Neutrophil (primary cell): ENCODE measurements at regions not wholly inside any gene's neighbourhood (a gene's known extent, or its start where the extent isn't known, plus 50 kb on each side); places are given as distances from the start of the nearest gene placed in this dataset.

Source experiments
- H3K27ac ChIP-seq: fragments of 200-600 bp; sonication (generic); 2 replicates; pipeline ENCODE4 v1.5.1; 2016; ENCODE audit warnings: mild to moderate bottlenecking, moderate library complexity
- H3K27me3 ChIP-seq: fragments of 200-600 bp; sonication (generic); 2 replicates; pipeline ENCODE4 v1.6.0; 2016; ENCODE audit warnings: mild to moderate bottlenecking
- H3K36me3 ChIP-seq: fragments of 200-600 bp; sonication (generic); 2 replicates; pipeline ENCODE4 v1.5.1; 2017
- H3K4me1 ChIP-seq, 2 experiments: fragments of 200-600 bp in 1 of 2; sonication (generic) in 1 of 2; 1 replicate in 1 of 2; 2 replicates in 1 of 2; pipeline versions ENCODE4 v1.5.1 to v1.6.1; 2013 to 2016; ENCODE audit warnings: low read depth in 1 of 2, low read length in 1 of 2, mild to moderate bottlenecking in 1 of 2, moderate library complexity in 1 of 2; ENCODE audit not compliant: control insufficient read depth in 1 of 2, insufficient read depth in 1 of 2
- H3K4me3 ChIP-seq, 2 experiments: fragments of 200-600 bp in 1 of 2; sonication (generic) in 1 of 2; 1 replicate in 1 of 2; 2 replicates in 1 of 2; pipeline ENCODE4 v1.5.1; 2013 to 2016; ENCODE audit warnings: low read depth in 1 of 2, low read length in 1 of 2, mild to moderate bottlenecking in 1 of 2, moderate library complexity in 1 of 2
- H3K9me3 ChIP-seq: fragments of 200-600 bp; sonication (generic); 2 replicates; pipeline ENCODE4 v1.5.1; 2016
- TF ChIP-seq, protein P1 (sequence below): fragments of 200-600 bp; sonication (generic); IDR thresholded peaks from 2 replicates; pipeline ENCODE4 v1.5.1; 2016; ENCODE audit warnings: antibody characterized with exemption

DNA sequence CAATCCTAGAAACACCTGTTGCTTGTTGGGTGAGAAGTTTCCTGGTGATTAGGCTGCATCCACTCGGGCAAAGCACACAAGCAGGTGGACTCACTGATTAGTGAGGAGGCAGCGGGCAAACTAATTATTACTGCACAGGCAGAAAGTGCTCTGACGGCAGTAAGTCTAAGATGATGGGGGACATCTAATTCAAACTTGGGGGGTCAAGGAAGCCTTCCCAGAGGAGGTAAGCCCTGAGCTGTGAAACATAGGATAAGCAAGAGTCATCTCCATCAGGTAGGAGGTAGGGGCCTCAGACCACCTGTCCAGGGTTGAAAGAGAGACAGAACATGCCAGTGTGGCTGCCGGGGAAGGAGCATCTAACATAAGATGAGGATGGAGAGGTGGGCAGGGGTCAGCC, 1578.4 kb upstream of the TMEM132C start:
- H3K36me3 ChIP-seq: no peaks in the 10 kb centered on the region
- H3K27ac ChIP-seq: no peak overlapping the region
- H3K4me3 ChIP-seq: no peak overlapping the region
- TF ChIP-seq, protein P1, sequence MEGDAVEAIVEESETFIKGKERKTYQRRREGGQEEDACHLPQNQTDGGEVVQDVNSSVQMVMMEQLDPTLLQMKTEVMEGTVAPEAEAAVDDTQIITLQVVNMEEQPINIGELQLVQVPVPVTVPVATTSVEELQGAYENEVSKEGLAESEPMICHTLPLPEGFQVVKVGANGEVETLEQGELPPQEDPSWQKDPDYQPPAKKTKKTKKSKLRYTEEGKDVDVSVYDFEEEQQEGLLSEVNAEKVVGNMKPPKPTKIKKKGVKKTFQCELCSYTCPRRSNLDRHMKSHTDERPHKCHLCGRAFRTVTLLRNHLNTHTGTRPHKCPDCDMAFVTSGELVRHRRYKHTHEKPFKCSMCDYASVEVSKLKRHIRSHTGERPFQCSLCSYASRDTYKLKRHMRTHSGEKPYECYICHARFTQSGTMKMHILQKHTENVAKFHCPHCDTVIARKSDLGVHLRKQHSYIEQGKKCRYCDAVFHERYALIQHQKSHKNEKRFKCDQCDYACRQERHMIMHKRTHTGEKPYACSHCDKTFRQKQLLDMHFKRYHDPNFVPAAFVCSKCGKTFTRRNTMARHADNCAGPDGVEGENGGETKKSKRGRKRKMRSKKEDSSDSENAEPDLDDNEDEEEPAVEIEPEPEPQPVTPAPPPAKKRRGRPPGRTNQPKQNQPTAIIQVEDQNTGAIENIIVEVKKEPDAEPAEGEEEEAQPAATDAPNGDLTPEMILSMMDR: no peak
- no peaks in the 10 kb centered on the region for H3K4me1 ChIP-seq
- no peaks in the 10 kb centered on the region for H3K9me3 ChIP-seq
- H3K27me3 ChIP-seq: no peaks in the 10 kb centered on the region

DNA sequence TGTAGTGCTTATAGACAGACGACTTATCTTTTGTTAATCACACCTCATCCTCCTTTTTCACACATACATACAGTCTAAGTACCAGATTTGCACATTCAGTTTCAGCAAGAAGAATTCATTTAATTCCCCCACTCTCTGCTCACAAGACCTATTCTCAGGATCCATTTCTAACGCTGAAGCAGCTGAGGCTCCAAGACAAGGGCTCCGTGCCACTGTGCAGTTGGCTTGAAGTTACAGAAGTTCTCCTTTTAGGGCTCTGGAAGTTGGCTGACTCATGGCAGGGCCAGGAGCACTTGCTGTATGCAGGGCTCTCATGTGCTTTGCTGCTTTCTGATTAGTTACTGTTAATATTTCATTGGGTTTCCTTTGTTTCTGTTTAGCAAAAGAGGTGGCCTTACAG, 1566.9 kb upstream of the TMEM132C start:
- TF ChIP-seq, protein P1: no peak
- Histone ChIP-seq H3K27ac (no peak overlapping the region), H3K27me3 (no peaks in the 10 kb centered on the region), H3K4me3 (no peak overlapping the region), H3K4me1 (no peaks in the 10 kb centered on the region), H3K9me3 (no peaks in the 10 kb centered on the region), H3K36me3 (no peaks in the 10 kb centered on the region)

DNA sequence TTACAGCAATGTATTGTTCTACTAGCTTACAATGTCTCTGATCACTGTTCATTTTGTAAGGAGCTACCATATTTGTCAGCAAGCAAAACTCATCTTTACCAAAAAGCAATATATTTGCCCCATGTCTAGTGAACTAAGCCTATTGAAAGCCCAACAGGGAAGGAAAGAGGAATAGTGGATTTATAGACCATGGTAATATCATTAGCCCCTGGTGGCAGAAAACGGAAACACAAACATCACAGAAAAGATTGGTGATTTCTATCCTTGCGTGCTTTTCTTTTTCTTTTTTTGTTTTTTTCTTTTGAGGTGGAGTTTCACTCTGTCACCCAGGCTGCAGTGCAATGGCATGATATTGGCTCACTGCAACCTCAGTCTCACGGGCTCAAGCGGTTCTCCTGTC, 1562.4 kb upstream of the TMEM132C start:
- H3K9me3 ChIP-seq: no peaks in the 10 kb centered on the region
- no peak overlapping the region for H3K27ac ChIP-seq
- no peak overlapping the region for H3K4me3 ChIP-seq
- H3K4me1 ChIP-seq: no peaks in the 10 kb centered on the region
- TF ChIP-seq, protein P1: no peak
- no peaks in the 10 kb centered on the region for H3K36me3 ChIP-seq
- H3K27me3 ChIP-seq: no peaks in the 10 kb centered on the region

DNA sequence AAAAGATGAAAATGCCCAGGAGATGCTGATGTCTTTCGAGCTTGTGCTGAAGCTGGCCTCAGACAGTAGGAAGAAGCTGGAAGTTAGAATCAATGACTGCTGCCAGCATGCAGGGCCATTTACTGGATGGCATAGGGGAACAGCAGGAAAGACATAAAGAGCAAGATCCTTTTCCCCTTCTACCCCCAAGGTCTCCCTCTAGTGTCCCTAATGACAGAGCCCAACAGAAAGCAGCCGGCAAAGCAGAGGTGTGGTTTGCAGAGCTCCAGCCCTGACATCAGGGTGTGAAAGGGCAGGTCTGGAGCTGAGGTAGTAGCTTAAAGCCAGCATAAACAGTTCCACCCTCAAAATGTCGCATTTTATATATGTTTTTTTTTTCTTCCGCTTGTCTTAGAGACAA, 1560.7 kb upstream of the TMEM132C start:
- H3K9me3 ChIP-seq: no peaks in the 10 kb centered on the region
- no peaks in the 10 kb centered on the region for H3K4me1 ChIP-seq
- no peak overlapping the region for H3K27ac ChIP-seq

DNA sequence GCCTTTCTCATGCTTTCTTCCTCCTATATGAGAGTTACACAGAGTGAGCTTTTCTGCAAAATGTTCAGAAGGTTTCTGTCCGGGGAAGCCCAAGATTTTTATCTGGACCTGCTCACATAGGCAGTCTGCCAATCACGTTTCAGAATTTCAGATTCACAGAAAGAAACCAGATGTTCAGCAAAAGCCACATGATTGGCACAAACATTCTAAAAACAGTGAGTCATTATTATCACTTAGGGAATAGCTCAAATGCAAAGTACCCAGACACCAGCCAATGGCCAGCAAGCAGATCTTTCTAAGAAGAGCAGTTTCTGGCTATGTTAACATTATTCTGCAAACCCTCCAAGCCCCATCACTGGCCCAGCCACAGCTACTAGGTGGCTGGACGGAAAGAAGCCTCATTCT, 1558.5 kb upstream of the TMEM132C start:
- no peak overlapping the region for H3K4me3 ChIP-seq
- TF ChIP-seq, protein P1: no peak
- H3K9me3 ChIP-seq: no peaks in the 10 kb centered on the region
- no peaks in the 10 kb centered on the region for H3K27me3 ChIP-seq
- H3K27ac ChIP-seq: no peak overlapping the region
- no peaks in the 10 kb centered on the region for H3K4me1 ChIP-seq
- no peaks in the 10 kb centered on the region for H3K36me3 ChIP-seq

More for the DNA sequence above, 1560.7 kb upstream of the TMEM132C start:
- Histone ChIP-seq H3K27me3 (no peaks in the 10 kb centered on the region), H3K4me3 (no peak overlapping the region), H3K36me3 (no peaks in the 10 kb centered on the region)
- TF ChIP-seq, protein P1: no peak

DNA sequence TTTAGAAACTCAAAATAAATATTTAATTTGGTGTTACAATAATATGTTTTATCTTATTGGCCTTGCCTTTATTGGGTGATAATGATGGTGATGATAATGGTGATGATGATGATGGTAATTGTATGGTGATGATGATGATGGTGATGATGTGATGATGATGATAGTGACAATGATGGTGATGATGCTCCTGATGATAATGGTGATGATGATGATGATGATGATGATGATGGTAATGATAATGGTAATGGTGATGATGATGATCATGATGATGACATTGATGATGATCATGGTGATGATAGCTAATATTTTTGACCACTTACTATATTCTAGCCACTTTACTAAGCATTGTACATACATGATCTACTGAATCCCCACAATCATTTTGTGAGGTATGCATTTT, 1548.6 kb upstream of the TMEM132C start:
- Histone ChIP-seq H3K36me3 (no peaks in the 10 kb centered on the region), H3K9me3 (no peaks in the 10 kb centered on the region), H3K4me3 (no peak overlapping the region), H3K27ac (no peak overlapping the region), H3K27me3 (no peaks in the 10 kb centered on the region), H3K4me1 (no peaks in the 10 kb centered on the region)
- TF ChIP-seq, protein P1: no peak
